Naive B cell (primary cell): ENCODE measurements at regions not wholly inside any gene's neighbourhood (a gene's known extent, or its start where the extent isn't known, plus 50 kb on each side); places are given as distances from the start of the nearest gene placed in this dataset.
A peak's percentile ranks its signal among the peaks of the same experiment; 100 is the strongest.

Experiments
- ATAC-seq, 2 donors: fragments of 150-1000 bp; cut with Tn5 transposase; 2 replicates each; pipeline ENCODE4 v1.10.0; 2021; ENCODE audit warnings: low read depth in 2 of 2, mild to moderate bottlenecking in 2 of 2, moderate library complexity in 2 of 2
- DNase-seq: peaks from one replicate; pipeline ENCODE4 v3.0.0; 2022
- H3K27ac Mint-ChIP-seq, 6 donors: one replicate each; pipeline ENCODE4 v1.8.0; 2020 to 2022; ENCODE audit warnings: mild to moderate bottlenecking in 6 of 6, mixed read lengths in 6 of 6, moderate library complexity in 5 of 6, inconsistent platforms in 2 of 6
- H3K27me3 Mint-ChIP-seq, 3 donors: one replicate each; pipeline ENCODE4 v1.8.0; 2021 to 2022; ENCODE audit warnings: mixed read lengths in 3 of 3, mild to moderate bottlenecking in 1 of 3
- H3K36me3 Mint-ChIP-seq, 2 donors: one replicate each; pipeline ENCODE4 v1.8.0; 2020 to 2022; ENCODE audit warnings: mixed read lengths in 2 of 2, inconsistent platforms in 1 of 2, mild to moderate bottlenecking in 1 of 2
- H3K4me1 Mint-ChIP-seq, 3 donors: one replicate each; pipeline ENCODE4 v1.8.0; 2020 to 2022; ENCODE audit warnings: mixed read lengths in 3 of 3, inconsistent platforms in 1 of 3, mild to moderate bottlenecking in 1 of 3, moderate library complexity in 1 of 3
- H3K4me3 Mint-ChIP-seq, 8 donors: one replicate each; pipeline ENCODE4 v1.8.0; 2020 to 2022; ENCODE audit warnings: mild to moderate bottlenecking in 8 of 8, mixed read lengths in 8 of 8, moderate library complexity in 8 of 8, inconsistent platforms in 2 of 8
- H3K9me3 Mint-ChIP-seq, 7 donors: one replicate each; pipeline ENCODE4 v1.8.0; 2020 to 2022; ENCODE audit warnings: mixed read lengths in 7 of 7, mild to moderate bottlenecking in 5 of 7, inconsistent platforms in 2 of 7, moderate library complexity in 1 of 7

DNA sequence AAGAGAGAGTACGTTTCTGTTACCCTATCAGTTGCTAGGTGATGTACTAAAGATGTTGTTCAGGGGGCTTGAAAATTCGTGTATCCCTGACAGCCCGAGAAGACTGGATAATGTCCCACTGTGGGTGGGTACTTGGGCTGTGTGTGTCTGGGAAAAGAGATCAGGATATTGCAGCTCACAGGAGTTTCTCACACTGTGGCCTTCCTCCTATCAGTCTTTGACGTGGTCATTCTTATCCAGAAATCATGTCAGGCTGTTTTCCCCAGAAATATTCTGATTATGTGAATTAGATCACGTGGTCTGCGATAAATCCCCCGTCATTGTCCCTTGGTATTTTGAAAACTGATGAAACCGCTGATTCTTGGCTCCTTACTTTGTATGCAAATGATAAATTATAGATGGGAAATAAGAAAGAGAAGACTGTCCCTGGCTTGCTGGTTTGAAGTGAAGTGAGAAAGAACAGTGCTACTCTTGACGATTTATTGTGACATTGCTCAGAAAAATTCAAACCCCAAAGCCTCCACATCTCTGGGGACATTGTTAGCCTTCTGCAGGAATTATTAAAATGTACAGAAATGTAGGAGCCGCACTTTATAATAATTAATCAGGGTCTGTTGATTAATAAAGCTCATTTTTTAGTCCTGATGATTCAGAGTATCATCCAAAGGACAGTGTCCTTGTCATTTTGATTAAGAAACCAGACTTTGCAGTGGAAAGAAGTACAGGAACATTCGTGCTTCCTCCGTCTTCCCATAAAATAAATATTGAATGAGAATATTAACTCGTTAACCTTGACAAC, 167.5 kb upstream of the TSHZ2 start:
- DNase-seq (no peak), ATAC-seq (no peak)
- Mint-ChIP-seq H3K4me1 (no peaks in the 10 kb centered on the region), H3K9me3 (peaks cover 0 to 2% (median 0%) of the 10 kb centered on the region in 7 donors), H3K4me3 (no peak overlapping the region), H3K36me3 (no peaks in the 10 kb centered on the region), H3K27me3 (peaks cover 0 to 28% (median 0%) of the 10 kb centered on the region in 3 donors), H3K27ac (no peak overlapping the region)

DNA sequence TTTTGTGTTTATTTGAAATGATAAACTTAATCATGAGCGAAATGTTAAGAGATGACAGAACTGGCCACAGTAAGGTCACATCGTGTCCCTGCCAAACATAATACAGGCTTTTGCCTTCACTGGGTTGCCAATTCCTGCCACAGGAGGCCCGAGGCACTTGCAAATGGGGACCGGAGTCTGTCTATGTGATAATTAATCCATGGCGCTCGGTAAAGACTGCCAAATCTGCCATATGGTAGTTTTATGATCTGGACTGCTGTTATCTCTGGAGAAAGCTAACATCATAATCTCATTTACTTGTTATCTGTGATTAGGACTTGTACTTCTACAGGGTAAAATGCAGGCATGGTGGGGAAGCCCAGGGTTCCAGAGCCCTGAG, 170.5 kb upstream of the TSHZ2 start:
- H3K9me3 Mint-ChIP-seq, result peaks cover 0 to 6% (median 0%) of the 10 kb centered on the region in 7 donors
- no peak overlapping the region for H3K4me3 Mint-ChIP-seq
- H3K4me1 Mint-ChIP-seq, result no peaks in the 10 kb centered on the region
- H3K27ac Mint-ChIP-seq, result no peak overlapping the region
- H3K36me3 Mint-ChIP-seq, result no peaks in the 10 kb centered on the region
- ATAC-seq (no peak), DNase-seq (no peak)
- H3K27me3 Mint-ChIP-seq, result peaks cover 0 to 20% (median 9%) of the 10 kb centered on the region in 3 donors

DNA sequence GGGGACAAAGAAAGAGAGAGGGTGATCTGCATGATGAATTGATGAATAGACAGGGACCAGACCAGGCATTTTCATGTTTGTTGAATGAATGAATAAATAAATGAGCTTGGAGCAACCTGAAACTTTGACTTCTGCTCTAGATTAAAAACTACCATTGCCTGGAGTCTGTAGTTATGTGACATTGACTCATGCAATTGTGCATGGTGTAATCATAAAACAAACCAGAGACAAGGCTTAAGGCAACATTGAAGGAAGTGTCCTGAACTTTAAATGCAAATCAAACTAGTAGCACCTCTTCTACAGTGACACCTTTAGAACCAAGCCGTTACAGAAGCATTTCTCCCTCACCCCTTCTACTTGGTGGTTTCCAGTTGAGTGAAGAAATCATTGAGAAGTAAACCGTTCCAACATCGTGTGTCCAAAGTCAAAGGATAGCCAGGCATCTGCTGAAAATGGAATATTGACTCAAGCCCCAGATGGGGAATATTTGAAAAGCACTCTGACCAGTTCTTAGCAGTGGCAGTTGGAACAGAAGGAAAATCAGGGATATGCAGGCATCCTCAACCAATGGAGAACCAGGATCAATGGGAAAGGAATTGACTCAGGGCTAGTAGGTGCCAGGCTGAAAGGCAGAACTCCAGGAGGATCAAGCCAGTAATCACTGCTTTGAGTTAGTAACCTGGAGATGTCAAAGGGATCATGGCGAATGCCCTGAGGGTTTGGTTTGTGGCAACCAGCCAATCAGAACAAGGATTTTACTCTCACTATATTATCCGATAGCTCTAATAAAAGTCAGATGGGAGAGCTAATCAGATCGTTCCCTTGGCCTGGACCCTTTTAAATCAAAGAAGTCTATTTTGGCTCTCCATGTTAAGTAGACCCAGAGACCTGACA, 171.2 kb upstream of the TSHZ2 start:
- Mint-ChIP-seq H3K4me3 (no peak overlapping the region), H3K36me3 (no peaks in the 10 kb centered on the region), H3K4me1 (no peaks in the 10 kb centered on the region), H3K27me3 (peaks cover 0 to 20% (median 9%) of the 10 kb centered on the region in 3 donors), H3K9me3 (peaks cover 0 to 8% (median 0%) of the 10 kb centered on the region in 7 donors), H3K27ac (no peak overlapping the region)
- ATAC-seq (no peak), DNase-seq (no peak)

DNA sequence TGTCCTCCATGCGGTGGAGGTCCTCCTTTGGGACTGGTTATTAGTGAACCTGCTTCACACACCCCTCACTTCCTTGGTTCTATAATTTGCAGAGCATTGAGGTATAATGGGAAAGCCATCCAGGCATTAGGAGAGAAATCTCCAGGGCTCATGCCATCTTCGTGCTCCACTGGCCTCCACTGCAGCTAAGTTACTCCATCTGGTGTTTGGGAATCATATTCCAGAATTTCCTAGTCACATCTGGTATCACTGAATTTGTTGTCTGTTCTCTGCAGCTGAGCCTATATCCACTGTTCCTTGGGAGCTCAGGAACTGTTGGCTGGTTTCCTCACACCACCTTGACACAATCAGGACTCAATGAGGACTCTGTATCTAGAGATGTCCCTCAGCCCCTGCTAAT, 173.0 kb upstream of the TSHZ2 start:
- DNase-seq (no peak), ATAC-seq (no peak)
- Mint-ChIP-seq H3K27ac (no peak overlapping the region), H3K9me3 (peaks cover 0 to 8% (median 0%) of the 10 kb centered on the region in 7 donors), H3K4me1 (no peaks in the 10 kb centered on the region), H3K27me3 (peaks cover 0 to 18% (median 9%) of the 10 kb centered on the region in 3 donors), H3K36me3 (no peaks in the 10 kb centered on the region), H3K4me3 (no peak overlapping the region)

DNA sequence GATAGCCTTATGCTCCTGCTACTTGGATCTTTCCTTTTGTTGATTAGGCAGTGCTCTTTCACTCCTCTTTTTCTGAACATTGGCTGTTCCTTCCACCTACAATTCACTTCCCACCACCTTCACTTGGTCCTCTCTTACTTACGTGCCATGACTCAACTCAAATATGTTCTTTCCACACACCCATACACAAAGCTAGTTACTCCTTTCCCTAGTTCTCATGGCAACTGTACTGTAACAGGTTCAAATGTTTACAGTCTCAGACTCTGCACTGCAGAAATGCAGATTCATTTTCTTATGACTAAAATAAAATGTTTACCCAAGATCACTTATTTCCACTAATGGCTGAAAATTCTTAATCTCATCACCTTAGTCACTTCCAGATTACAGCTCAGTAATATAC, 174.0 kb upstream of the TSHZ2 start:
- Mint-ChIP-seq H3K4me1 (no peaks in the 10 kb centered on the region), H3K9me3 (peaks cover 0 to 8% (median 0%) of the 10 kb centered on the region in 7 donors), H3K36me3 (no peaks in the 10 kb centered on the region), H3K27ac (no peak overlapping the region), H3K27me3 (peaks cover 0 to 18% (median 9%) of the 10 kb centered on the region in 3 donors), H3K4me3 (no peak overlapping the region)
- ATAC-seq, result no peak
- no peak for DNase-seq

DNA sequence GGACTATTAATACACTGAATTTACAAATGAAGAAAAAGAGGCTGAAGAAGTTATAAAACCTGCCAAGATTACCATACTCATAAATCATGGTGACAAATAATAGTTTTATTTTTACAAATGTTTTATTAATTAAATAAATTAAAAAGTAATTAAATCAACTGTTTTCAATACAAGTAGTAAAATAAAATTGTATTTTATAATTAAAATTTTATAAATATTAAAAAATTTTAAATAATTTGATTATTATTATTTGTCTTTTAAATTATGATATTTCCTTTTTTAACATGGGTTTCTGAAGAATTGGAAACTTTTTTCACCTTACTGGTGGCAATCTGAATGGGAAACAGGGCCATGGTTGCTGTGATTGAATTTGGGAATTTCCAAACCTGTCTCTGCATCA, 177.3 kb upstream of the TSHZ2 start:
- no peak for ATAC-seq
- H3K9me3 Mint-ChIP-seq, result peaks cover 0 to 8% (median 0%) of the 10 kb centered on the region in 7 donors

DNA sequence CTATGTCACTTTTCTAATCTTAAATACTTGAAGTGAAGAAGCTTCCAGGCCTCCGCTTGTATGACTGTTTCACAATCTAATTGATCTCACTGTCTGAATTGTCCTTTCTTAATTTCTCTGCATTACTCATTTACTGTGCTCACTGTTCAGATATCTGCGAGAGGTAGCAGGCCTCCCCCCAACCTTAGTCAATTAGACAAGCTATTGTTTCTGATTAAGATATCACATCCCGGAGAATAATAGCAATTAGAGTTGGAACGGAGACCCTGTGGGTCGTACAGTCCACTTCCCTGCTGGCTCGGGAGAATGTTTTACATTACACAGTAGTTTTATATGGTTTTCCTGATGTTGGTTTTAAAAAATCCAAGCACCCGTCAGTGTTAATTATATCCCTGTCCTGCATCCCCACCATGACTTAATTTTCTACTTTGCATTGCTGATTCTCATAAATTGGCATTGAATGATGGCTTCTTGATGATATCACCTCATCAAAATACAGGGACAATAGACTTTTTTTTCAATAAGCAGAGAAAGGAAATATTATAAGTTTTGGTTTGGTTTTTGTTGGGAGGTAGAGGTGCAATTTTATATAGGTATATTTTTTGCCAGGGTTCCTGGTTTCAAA, 178.7 kb upstream of the TSHZ2 start:
- Mint-ChIP-seq H3K4me1 (no peaks in the 10 kb centered on the region), H3K9me3 (peaks cover 0 to 8% (median 0%) of the 10 kb centered on the region in 7 donors), H3K36me3 (no peaks in the 10 kb centered on the region), H3K27me3 (peaks cover 0 to 21% (median 8%) of the 10 kb centered on the region in 3 donors), H3K4me3 (no peak overlapping the region), H3K27ac (no peak overlapping the region)
- no peak for DNase-seq
- ATAC-seq, result no peak

More for the DNA sequence above, 177.3 kb upstream of the TSHZ2 start:
- Mint-ChIP-seq H3K27me3 (peaks cover 0 to 19% (median 9%) of the 10 kb centered on the region in 3 donors), H3K4me3 (no peak overlapping the region), H3K4me1 (no peaks in the 10 kb centered on the region), H3K36me3 (no peaks in the 10 kb centered on the region), H3K27ac (no peak overlapping the region)
- DNase-seq, result no peak

DNA sequence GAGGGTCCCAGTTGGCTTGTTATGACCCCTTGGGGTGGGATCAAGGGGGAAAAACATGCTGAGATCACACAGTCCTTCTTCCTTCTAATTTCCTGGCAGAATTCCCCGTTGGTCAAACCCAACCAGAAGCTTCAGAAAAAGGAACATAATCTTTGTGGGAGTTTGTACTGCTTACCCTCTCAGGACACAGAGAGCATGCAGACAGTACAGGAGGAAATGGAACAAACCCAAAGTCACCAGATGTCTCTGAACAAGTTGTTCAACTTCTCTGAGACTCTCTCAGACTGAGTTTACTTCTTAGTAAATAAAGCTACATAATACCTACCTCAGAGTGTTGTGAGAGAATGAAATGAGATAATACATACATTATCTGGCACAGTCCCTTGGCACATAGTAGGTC, 181.1 kb upstream of the TSHZ2 start:
- DNase-seq (no peak), ATAC-seq (no peak)
- H3K4me1 Mint-ChIP-seq, result no peaks in the 10 kb centered on the region
- H3K27me3 Mint-ChIP-seq, result peaks cover 4 to 13% (median 8%) of the 10 kb centered on the region in 3 donors
- H3K27ac Mint-ChIP-seq, result no peak overlapping the region
- no peak overlapping the region for H3K4me3 Mint-ChIP-seq
- H3K36me3 Mint-ChIP-seq, result no peaks in the 10 kb centered on the region
- peaks cover 0 to under 1% (median 0%) of the 10 kb centered on the region in 7 donors for H3K9me3 Mint-ChIP-seq

DNA sequence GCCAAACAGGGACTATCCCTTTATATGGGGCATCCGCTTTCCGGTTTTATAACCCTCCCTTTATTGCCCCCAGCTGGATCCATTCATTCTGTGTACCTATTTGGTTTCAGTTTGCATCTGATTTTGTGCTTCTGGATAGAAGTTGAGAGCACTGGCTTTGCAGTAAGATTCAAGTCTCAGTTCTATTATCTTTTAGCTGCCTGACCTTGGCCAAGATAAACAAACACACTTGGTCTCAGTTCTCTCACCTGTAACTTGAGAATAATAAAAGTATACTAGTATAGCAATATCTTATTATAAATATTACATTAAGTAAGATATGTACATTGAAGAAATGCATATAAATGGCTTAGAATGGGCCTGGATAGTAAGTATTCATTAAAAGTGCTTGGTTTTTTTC, 182.4 kb upstream of the TSHZ2 start:
- DNase-seq, result no peak
- Mint-ChIP-seq H3K9me3 (peaks cover 0 to 5% (median 0%) of the 10 kb centered on the region in 7 donors), H3K4me1 (no peaks in the 10 kb centered on the region), H3K36me3 (no peaks in the 10 kb centered on the region), H3K27me3 (peaks cover 7 to 17% (median 12%) of the 10 kb centered on the region in 3 donors), H3K4me3 (no peak overlapping the region), H3K27ac (no peak overlapping the region)
- no peak for ATAC-seq

DNA sequence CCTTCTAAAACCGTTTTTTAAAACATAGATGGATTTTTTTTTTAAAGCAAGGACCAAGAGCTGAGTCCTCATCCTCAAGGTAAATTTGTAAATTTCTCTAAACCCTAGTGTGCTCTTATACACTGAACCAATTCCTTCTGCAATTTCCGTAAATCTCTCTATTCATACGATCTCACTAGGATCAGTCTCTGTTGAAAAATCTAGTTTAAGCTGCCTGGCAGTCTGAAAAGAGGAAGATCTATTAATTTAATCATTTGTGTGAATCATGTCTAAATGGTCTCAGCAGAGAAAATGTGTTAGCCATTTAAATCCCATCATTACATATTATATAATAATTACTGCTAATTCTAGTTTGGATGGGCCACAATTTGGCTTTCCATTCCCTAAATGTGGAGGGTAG, 184.2 kb upstream of the TSHZ2 start:
- no peak overlapping the region for H3K27ac Mint-ChIP-seq
- no peak overlapping the region for H3K4me3 Mint-ChIP-seq
- no peaks in the 10 kb centered on the region for H3K36me3 Mint-ChIP-seq
- peaks cover 7 to 17% (median 12%) of the 10 kb centered on the region in 3 donors for H3K27me3 Mint-ChIP-seq
- peaks cover 0 to 14% (median 2%) of the 10 kb centered on the region in 7 donors for H3K9me3 Mint-ChIP-seq
- ATAC-seq (no peak), DNase-seq (no peak)
- H3K4me1 Mint-ChIP-seq, result no peaks in the 10 kb centered on the region

DNA sequence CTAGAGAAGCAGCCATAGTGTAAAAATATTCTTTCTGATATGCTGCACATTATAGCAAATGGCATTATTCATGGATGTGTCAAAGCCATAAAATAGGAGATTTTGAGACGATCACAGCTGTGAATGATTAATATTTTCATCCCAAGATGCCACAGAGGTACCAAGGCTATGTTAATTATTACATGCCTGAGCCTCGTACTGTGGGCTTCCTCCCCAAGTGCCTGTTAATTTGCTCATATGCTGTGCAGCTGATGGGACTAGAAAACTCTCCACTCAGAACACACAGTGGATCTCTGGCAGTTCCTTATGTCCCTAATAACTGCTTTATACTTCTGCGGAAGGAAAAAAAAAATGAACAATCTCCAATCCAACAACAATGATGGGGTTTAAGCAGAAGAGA, 184.9 kb upstream of the TSHZ2 start:
- no peak for DNase-seq
- H3K4me1 Mint-ChIP-seq, result no peaks in the 10 kb centered on the region
- peaks cover 0 to 18% (median 2%) of the 10 kb centered on the region in 7 donors for H3K9me3 Mint-ChIP-seq
- no peak overlapping the region for H3K27ac Mint-ChIP-seq
- H3K27me3 Mint-ChIP-seq, result peaks cover 7 to 12% (median 11%) of the 10 kb centered on the region in 3 donors
- ATAC-seq, result no peak
- H3K4me3 Mint-ChIP-seq, result no peak overlapping the region
- H3K36me3 Mint-ChIP-seq, result no peaks in the 10 kb centered on the region

DNA sequence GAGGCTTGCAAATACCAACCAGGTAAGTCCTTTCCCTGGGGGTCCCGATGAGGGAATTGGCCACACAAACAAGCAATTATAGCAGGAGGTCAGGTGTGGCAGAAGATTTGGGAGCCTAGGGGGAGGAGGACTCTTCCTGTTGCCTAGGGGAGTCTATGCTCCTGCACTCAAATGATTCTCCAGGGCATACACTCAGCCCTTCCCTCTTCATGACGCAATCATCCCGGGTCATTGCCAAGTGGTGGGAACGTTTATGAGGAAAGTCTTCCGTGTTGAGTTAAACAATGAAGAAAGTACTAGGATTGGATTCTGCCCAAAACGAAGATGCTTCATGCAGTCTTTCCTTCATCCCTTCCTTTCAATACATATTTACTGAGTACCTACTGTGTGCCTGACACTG, 186.5 kb upstream of the TSHZ2 start:
- H3K4me3 Mint-ChIP-seq, result no peak overlapping the region
- no peaks in the 10 kb centered on the region for H3K36me3 Mint-ChIP-seq
- DNase-seq (no peak), ATAC-seq (no peak)
- peaks cover 7 to 12% (median 10%) of the 10 kb centered on the region in 3 donors for H3K27me3 Mint-ChIP-seq
- no peaks in the 10 kb centered on the region for H3K4me1 Mint-ChIP-seq
- H3K9me3 Mint-ChIP-seq, result peaks cover 0 to 18% (median 2%) of the 10 kb centered on the region in 7 donors
- peak overlapping the region in 1 of 6 donors; percentile 5 for H3K27ac Mint-ChIP-seq

DNA sequence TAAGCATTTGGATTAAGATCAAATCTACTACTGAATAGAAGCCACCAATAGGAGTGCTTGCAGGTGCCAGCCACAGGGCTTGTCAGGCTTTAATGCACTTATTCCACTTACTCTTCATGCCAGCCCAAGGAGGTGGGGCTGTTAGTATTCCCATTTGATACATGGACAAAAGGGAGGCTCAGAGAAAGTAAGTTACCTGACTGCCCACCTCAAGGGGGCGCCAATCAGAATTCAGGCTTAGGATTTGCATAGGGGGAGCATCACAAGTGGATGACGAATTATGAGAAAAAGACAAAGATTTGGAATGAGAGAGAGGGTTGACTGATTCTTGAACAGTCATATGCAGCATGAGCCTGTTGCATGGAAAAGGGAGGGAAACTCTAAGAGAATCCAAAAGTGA, 188.4 kb upstream of the TSHZ2 start:
- Mint-ChIP-seq H3K27ac (no peak overlapping the region), H3K4me3 (no peak overlapping the region), H3K9me3 (peaks cover 0 to 18% (median 2%) of the 10 kb centered on the region in 7 donors), H3K27me3 (peaks cover 10 to 20% (median 16%) of the 10 kb centered on the region in 3 donors), H3K36me3 (no peaks in the 10 kb centered on the region), H3K4me1 (no peaks in the 10 kb centered on the region)
- no peak for ATAC-seq
- DNase-seq, result no peak
